Liver (tissue), 8 donors: ENCODE measurements at regions not wholly inside any gene's neighbourhood (a gene's known extent, or its start where the extent isn't known, plus 50 kb on each side); places are given as distances from the start of the nearest gene placed in this dataset.

ENCODE experiments used
- DNase-seq: peaks from one replicate; pipeline ENCODE4 v3.0.0-alpha.2; 2017; ENCODE audit warnings: low spot score
- H3K27ac ChIP-seq, 2 donors: one replicate each; pipeline ENCODE4 v1.7.0; 2013; ENCODE audit warnings: inconsistent platforms in 2 of 2, low read length in 2 of 2, control low read depth in 1 of 2, low read depth in 1 of 2, mild to moderate bottlenecking in 1 of 2
- H3K27me3 ChIP-seq, 4 donors: one replicate each; pipeline versions ENCODE4 v1.6.1 to v1.7.0; 2013; ENCODE audit warnings: low read length in 3 of 4, inconsistent platforms in 1 of 4, mild to moderate bottlenecking in 1 of 4, moderate library complexity in 1 of 4; ENCODE audit not compliant: control insufficient read depth in 4 of 4, insufficient read depth in 4 of 4
- H3K36me3 ChIP-seq, 4 donors: one replicate each; pipeline versions ENCODE4 v1.6.1 to v1.7.0; 2013; ENCODE audit warnings: low read length in 3 of 4, mild to moderate bottlenecking in 3 of 4, low read depth in 1 of 4, moderate library complexity in 1 of 4; ENCODE audit not compliant: control insufficient read depth in 4 of 4, insufficient read depth in 3 of 4
- H3K4me1 ChIP-seq, 4 donors: one replicate each; pipeline versions ENCODE4 v1.6.1 to v1.7.0; 2013; ENCODE audit warnings: low read length in 3 of 4, mild to moderate bottlenecking in 3 of 4, moderate library complexity in 1 of 4; ENCODE audit not compliant: control insufficient read depth in 4 of 4, insufficient read depth in 4 of 4
- H3K4me3 ChIP-seq, 3 donors: one replicate each; pipeline versions ENCODE4 v1.6.1 to v1.7.0; 2013; ENCODE audit warnings: low read length in 3 of 3, control low read depth in 1 of 3, low read depth in 1 of 3, mild to moderate bottlenecking in 1 of 3
- H3K9ac ChIP-seq, 2 donors: one replicate each; pipeline ENCODE4 v1.7.0; 2013; ENCODE audit warnings: low read length in 2 of 2, mild to moderate bottlenecking in 2 of 2, moderate library complexity in 2 of 2, control low read depth in 1 of 2, low read depth in 1 of 2
- H3K9me3 ChIP-seq, 4 donors: one replicate each; pipeline versions ENCODE4 v1.6.1 to v1.7.0; 2013; ENCODE audit warnings: low read length in 3 of 4; ENCODE audit not compliant: control insufficient read depth in 4 of 4
- ATF3 ChIP-seq: IDR thresholded peaks from 2 replicates; pipeline ENCODE4 v1.6.1; 2016; ENCODE audit warnings: antibody characterized with exemption
- CTCF ChIP-seq: fragments of 150-350 bp; IDR thresholded peaks from 2 replicates; pipeline ENCODE4 v1.5.1; 2017; ENCODE audit warnings: improper control_type of control experiment, low read depth, low read length; ENCODE audit not compliant: missing input control
- EGR1 ChIP-seq, 2 donors: IDR thresholded peaks; 2 replicates each; pipeline ENCODE4 v1.6.1; 2016 to 2018; ENCODE audit warnings: antibody characterized with exemption in 2 of 2, low read depth in 2 of 2
- FOXA1 ChIP-seq: IDR thresholded peaks from 2 replicates; pipeline ENCODE4 v1.6.1; 2016; ENCODE audit warnings: antibody characterized with exemption
- FOXA2 ChIP-seq: IDR thresholded peaks from 2 replicates; pipeline ENCODE4 v1.6.1; 2016; ENCODE audit warnings: antibody characterized with exemption
- GABPA ChIP-seq, 2 donors: IDR thresholded peaks in 1 of 2; conservative IDR thresholded peaks in 1 of 2; 2 replicates each; pipeline ENCODE4 v1.6.1; 2016; ENCODE audit warnings: antibody characterized with exemption in 2 of 2, mild to moderate bottlenecking in 1 of 2, moderate library complexity in 1 of 2
- HNF4A ChIP-seq, 2 donors: conservative IDR thresholded peaks; 2 replicates each; pipeline ENCODE4 v1.6.1; 2016; ENCODE audit warnings: antibody characterized with exemption in 2 of 2, mild to moderate bottlenecking in 2 of 2
- HNF4G ChIP-seq: IDR thresholded peaks from 2 replicates; pipeline ENCODE4 v1.6.1; 2016; ENCODE audit warnings: antibody characterized with exemption
- JUND ChIP-seq, 2 donors: IDR thresholded peaks; 2 replicates each; pipeline ENCODE4 v1.6.1; 2016; ENCODE audit warnings: antibody characterized with exemption in 2 of 2
- MAX ChIP-seq: IDR thresholded peaks from 2 replicates; pipeline ENCODE4 v1.6.1; 2016; ENCODE audit warnings: antibody characterized with exemption
- NR2F2 ChIP-seq: IDR thresholded peaks from 2 replicates; pipeline ENCODE4 v1.6.1; 2016; ENCODE audit warnings: antibody characterized with exemption
- RAD21 ChIP-seq, 2 donors: IDR thresholded peaks; 2 replicates each; pipeline ENCODE4 v1.6.1; 2016; ENCODE audit warnings: antibody characterized with exemption in 2 of 2, mild to moderate bottlenecking in 2 of 2
- REST ChIP-seq: IDR thresholded peaks from 2 replicates; pipeline ENCODE4 v1.6.1; 2016; ENCODE audit warnings: antibody characterized with exemption, mild to moderate bottlenecking
- RXRA ChIP-seq, 2 donors: IDR thresholded peaks; 2 replicates each; pipeline ENCODE4 v1.6.1; 2017 to 2018; ENCODE audit warnings: antibody characterized with exemption in 2 of 2, mild to moderate bottlenecking in 1 of 2
- SP1 ChIP-seq: IDR thresholded peaks from 2 replicates; pipeline ENCODE4 v1.6.1; 2018; ENCODE audit warnings: antibody characterized with exemption, mild to moderate bottlenecking
- TAF1 ChIP-seq: conservative IDR thresholded peaks from 2 replicates; pipeline ENCODE4 v1.6.1; 2016; ENCODE audit warnings: antibody characterized with exemption, mild to moderate bottlenecking
- YY1 ChIP-seq: IDR thresholded peaks from 2 replicates; pipeline ENCODE4 v1.6.1; 2016; ENCODE audit warnings: antibody characterized with exemption, mild to moderate bottlenecking
- ZBTB33 ChIP-seq: IDR thresholded peaks from 2 replicates; pipeline ENCODE4 v1.6.1; 2016; ENCODE audit warnings: antibody characterized with exemption
- WGBS: extraction: QIAGEN DNeasy Blood & Tissue Kit; methylation state at CpG from one replicate; pipeline ENCODE4 v1.1.7; 2013; 5-methylcytosine and 5-hydroxymethylcytosine counted together
- donor health status: healthy.
- donor health status: healthy.
- donor health status: healthy.
- donor health status: healthy.
- donor health status: healthy.

- Histone ChIP-seq H3K9ac (no peak overlapping the region), H3K27me3 (no peaks in the 10 kb centered on the region), H3K4me1 (no peaks in the 10 kb centered on the region), H3K9me3 (no peaks in the 10 kb centered on the region), H3K36me3 (no peaks in the 10 kb centered on the region), H3K27ac (no peak overlapping the region), H3K4me3 (no peak overlapping the region)
- no peak for DNase-seq
- WGBS = 83% methylated on average over 3 of the region's 3 CpGs
- TF ChIP-seq FOXA1 (no peak), MAX (no peak), CTCF (no peak), HNF4A (conservative IDR thresholded peaks at IDR 0.05) (no peak), ATF3 (no peak), JUND (IDR thresholded peaks at IDR 0.05) (no peak), FOXA2 (no peak), HNF4G (no peak), REST (no peak), ZBTB33 (no peak), TAF1 (no peak), RXRA (IDR thresholded peaks at IDR 0.05) (no peak), YY1 (no peak), RAD21 (IDR thresholded peaks at IDR 0.05) (no peak), NR2F2 (no peak), EGR1 (IDR thresholded peaks at IDR 0.05; ENCODE audit: low read depth in 2 of 2) (no peak), GABPA (IDR thresholded peaks at IDR 0.05 in 1 of 2, conservative IDR thresholded peaks at IDR 0.05 in 1 of 2) (no peak)
These were observed 1767.2 kb upstream of the RAG2 start for GRCh38 chr11:38365274-38365673.

GRCh38 chr11:38356255-38356654, 1758.2 kb upstream of the RAG2 start:
- 71% methylated on average over 2 of the region's 2 CpGs for WGBS
- TF ChIP-seq REST = no peak
- TF ChIP-seq RXRA (IDR thresholded peaks at IDR 0.05) = no peak
- no peak for TF ChIP-seq RAD21 (IDR thresholded peaks at IDR 0.05)
- no peak for TF ChIP-seq MAX
- TF ChIP-seq GABPA (IDR thresholded peaks at IDR 0.05 in 1 of 2, conservative IDR thresholded peaks at IDR 0.05 in 1 of 2) = no peak
- TF ChIP-seq FOXA2 = no peak
- no peak for TF ChIP-seq NR2F2
- TF ChIP-seq FOXA1 = no peak
- no peak for TF ChIP-seq TAF1
- TF ChIP-seq SP1 = no peak
- no peak for TF ChIP-seq HNF4A (conservative IDR thresholded peaks at IDR 0.05)
- TF ChIP-seq ZBTB33 = no peak

More at GRCh38 chr11:38356255-38356654, 1758.2 kb upstream of the RAG2 start:
- no peak overlapping the region for H3K9ac ChIP-seq
- no peaks in the 10 kb centered on the region for H3K4me1 ChIP-seq
- H3K27me3 ChIP-seq = no peaks in the 10 kb centered on the region
- H3K36me3 ChIP-seq = no peaks in the 10 kb centered on the region
- no peak overlapping the region for H3K4me3 ChIP-seq
- no peak overlapping the region for H3K27ac ChIP-seq
- H3K9me3 ChIP-seq = peaks cover 0 to 3% (median 0%) of the 10 kb centered on the region in 4 donors
- DNase-seq = no peak
